SU-DHL-6 (cell line): ENCODE measurements at regions not wholly inside any gene's neighbourhood (a gene's known extent, or its start where the extent isn't known, plus 50 kb on each side); places are given as distances from the start of the nearest gene placed in this dataset.

ENCODE experiments used
- CTCF ChIP-seq: fragments of 200-600 bp; sonication (generic); IDR thresholded peaks from one replicate; pipeline ENCODE4 v1.5.1; 2017; ENCODE audit warnings: antibody characterized with exemption, mild to moderate bottlenecking, low read length, moderate library complexity; ENCODE audit not compliant: insufficient read depth, poor library complexity, severe bottlenecking
- EZH2phosphoT487 ChIP-seq: fragments of 200-600 bp; sonication (generic), shearing (Covaris generic); conservative IDR thresholded peaks from 2 replicates; pipeline ENCODE4 v1.6.1; 2018; ENCODE audit warnings: mild to moderate bottlenecking, antibody characterized with exemption, low read length, moderate library complexity, mixed read lengths

- TF ChIP-seq CTCF (no peak), EZH2phosphoT487 (no peak)
These were observed 349.1 kb upstream of the DDX53 start for GRCh38 chrX:22650691-22651090.
